ENCODE measurements at regions not wholly inside any gene's neighbourhood (a gene's known extent, or its start where the extent isn't known, plus 50 kb on each side); places are given as distances from the start of the nearest gene placed in this dataset.

DNA sequence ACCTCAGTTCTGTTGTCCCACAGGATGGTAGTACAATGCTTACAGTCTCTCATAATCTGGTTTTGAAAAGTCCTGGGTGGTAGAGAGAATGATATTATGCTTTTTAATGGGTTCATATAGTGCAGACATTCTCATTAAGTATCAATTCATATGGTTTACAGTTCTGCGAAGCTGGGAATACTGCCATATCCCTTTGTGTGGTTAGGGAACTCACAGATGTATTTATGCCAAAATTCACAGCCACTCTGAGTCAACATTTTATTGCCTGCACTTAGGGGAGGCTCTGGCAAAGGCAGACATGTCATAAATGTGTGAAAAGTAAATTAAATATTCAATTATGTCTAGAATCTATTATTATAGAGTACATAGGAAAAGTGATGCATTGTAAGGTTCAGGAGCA, 808.2 kb downstream of the SUCLG1 start:
- DNase-seq (ENCODE audit: low spot score): no peak

GRCh38 chr2:83650161-83650560, 808.9 kb downstream of the SUCLG1 start:
- no peak for DNase-seq (ENCODE audit: low spot score)

GRCh38 chr2:83640506-83640905, 818.6 kb downstream of the SUCLG1 start:
- DNase-seq (ENCODE audit: low spot score): no peak

GRCh38 chr2:83633423-83633822, 825.7 kb downstream of the SUCLG1 start:
- no peak for DNase-seq (ENCODE audit: low spot score)

DNA sequence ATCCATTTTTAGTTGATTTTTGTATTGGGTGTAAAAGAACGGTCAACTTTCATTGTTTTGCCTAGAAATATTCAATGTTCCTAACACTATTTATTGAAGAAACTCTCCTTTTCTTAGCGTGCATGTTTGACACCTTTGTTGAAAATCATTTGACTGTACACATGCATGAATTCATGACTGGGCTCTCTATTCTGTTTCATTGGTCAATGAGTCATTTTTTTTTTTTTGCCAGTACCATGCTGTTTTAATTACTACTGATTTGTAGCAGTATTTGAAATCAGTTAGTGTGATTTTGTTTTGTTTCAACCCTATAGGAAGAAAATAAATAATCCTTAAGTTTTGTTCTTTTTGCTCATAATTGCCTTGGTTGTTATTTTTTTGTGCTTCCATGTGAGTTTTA, 828.7 kb downstream of the SUCLG1 start:
- DNase-seq (ENCODE audit: low spot score): no peak

DNA sequence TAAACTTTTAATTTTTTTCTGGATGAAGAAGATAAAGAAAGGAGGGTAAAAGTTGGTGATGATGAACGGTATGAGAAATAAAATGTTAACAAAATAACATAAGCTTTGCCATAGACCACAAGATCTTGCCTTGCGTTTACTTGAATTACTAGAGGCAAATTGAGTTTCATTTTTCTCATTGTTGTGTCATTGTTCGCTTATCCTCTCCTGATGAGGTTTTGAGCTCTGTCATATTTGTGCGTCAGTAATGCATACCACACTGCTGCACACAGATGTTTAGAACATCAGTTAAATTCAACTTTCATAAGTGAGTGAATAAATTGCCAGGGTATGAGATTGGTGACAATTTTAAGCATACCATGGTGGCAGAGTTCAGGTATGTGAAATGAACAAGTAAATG, 843.6 kb downstream of the SUCLG1 start:
- DNase-seq (ENCODE audit: low spot score): no peak

DNA sequence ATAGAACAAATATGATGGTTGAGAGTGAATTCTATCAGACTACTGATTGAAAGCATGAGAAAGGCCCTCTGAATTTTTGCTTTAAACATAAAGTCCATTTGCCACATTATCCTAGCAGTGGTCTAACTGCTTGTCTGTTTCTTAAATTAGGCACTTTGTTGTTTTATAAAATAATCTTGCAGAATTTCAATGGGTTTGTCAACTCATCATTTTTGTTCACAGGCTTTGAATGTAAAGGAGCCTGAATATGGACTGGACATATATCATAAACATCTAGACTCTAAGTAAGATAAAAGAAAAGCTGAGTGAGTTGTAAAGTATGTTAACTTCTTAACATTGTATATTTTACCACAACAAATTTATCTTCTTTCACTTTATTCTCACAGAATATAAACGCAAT, 845.9 kb downstream of the SUCLG1 start:
- DNase-seq (ENCODE audit: low spot score): no peak

DNA sequence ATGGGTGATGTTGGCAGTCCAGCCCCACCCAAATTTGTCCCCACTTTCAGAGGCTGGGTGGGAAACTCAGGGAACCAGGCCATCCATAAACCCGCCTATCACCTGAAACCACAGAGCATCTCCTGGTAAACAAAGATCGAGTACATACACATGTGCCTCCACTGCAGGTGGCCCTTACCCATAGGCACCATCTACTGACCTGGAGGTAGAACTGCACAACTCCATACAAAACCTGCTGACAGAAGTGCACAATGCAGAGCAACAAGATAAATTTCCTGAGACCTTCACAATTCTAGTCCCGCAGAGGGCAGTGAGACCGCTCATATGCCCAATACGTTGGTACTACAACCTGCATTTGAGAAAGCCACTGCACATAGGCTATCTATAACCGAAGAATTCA, 856.3 kb downstream of the SUCLG1 start:
- no peak for DNase-seq (ENCODE audit: low spot score)

GRCh38 chr2:83596592-83597282, 862.3 kb downstream of the SUCLG1 start:
- DNase-seq (ENCODE audit: low spot score): no peak

- no peak for DNase-seq (ENCODE audit: low spot score)
Observed at GRCh38 chr2:83595926-83596325, 863.2 kb downstream of the SUCLG1 start.

GRCh38 chr2:83595121-83595690, 863.9 kb downstream of the SUCLG1 start:
- DNase-seq (ENCODE audit: low spot score): no peak

- DNase-seq (ENCODE audit: low spot score): no peak
Observed at GRCh38 chr2:83594241-83595120, 864.6 kb downstream of the SUCLG1 start.

DNA sequence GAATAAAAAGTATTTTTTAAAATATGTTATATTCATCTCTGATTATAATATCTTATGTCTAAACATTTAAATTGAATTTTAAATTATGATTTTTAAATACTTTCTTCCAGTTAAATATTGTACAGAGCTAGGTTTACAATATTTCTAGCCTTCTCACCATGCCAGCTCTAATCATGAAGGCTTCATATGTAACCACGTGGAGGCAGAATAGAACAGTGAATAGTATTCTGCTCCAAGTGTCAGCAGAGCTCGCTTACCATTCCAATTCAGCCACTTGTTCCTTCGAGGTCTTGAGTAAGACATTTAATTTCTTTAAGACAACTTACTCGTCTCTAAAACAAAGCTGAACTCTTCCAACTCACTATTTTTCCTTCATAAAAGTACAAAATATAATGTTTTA, 871.8 kb downstream of the SUCLG1 start:
- DNase-seq (ENCODE audit: low spot score): peak; percentile 5

- no peak for DNase-seq (ENCODE audit: low spot score)
Observed at GRCh38 chr2:83585250-83585649, 873.8 kb downstream of the SUCLG1 start.

DNA sequence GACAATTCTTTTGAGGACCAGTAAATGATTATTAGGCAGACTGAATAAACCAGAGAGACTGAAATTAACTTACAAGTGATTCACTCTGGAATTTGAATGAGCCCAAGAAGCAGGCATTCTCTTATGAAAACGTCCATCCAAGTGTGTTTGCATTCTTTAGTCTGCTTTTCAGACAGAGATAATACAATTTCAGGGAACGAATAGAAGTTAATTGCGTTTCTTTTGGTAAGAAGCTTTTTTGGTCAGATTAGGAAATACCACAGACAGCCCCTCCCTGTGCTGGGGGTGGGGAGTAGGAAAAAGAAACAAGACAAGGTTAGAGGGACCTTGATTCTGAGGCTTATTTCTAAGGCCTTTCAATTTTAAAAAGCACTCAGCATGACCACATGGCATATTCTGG, 874.4 kb downstream of the SUCLG1 start:
- no peak for DNase-seq (ENCODE audit: low spot score)

DNA sequence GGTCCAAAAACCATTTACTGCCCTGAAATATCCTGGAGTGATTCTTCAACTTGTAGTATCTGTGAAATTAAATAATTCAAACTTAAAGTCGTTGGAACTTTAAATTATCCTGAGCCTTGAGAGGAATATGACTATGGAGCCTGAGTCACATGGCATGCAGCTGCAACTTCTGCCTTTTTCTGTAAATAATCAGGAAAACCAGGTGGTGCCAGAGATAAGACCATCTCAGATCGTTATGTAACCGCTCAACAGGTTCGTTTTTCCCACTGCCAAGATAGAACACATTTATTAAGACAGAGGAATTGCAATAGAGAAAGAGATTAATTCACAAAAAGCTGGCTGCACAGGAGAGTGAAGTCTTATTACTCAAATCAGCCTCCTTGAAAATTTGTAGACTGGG, 876.5 kb downstream of the SUCLG1 start:
- no peak for DNase-seq (ENCODE audit: low spot score)

DNA sequence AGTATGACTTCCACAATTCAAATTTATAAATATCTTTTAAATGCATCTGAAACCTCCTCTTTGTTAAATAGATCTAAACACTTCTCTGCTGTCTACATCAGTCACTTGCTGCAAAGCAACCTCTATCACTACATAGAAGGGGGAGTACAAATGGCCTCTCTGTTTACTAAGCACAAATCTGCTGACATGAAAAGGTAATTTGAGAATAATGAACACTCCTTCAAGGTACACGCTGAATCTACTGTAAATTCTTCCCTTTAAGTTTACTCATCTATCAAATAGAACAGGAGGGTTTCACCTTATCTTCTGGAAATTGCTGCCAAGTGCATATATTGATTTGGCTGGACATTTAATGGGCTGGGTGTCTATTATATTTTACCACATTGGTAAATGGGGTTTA, 879.6 kb downstream of the SUCLG1 start:
- no peak for DNase-seq (ENCODE audit: low spot score)

DNA sequence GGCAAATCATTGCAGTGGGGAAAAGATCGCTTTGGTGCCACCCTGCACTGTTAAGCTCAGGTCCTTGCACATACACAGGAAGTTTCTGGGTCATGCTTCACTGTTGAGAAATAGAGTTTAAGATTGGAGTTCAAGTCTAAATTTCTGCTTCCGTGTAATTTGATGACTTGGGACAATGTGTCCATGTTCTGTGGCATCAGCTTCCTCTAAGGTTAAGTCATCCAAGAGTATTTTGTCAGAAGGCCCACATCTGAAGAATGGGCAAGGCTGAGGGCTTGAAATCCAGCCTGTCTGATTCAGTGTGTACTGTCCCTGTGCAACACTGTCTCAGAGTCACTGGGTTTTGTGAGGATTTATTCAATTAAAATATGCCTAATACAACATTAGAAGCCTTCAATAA, 880.7 kb downstream of the SUCLG1 start:
- no peak for DNase-seq (ENCODE audit: low spot score)

- no peak for DNase-seq (ENCODE audit: low spot score)
Observed at GRCh38 chr2:83574614-83575013, 884.5 kb downstream of the SUCLG1 start.

DNA sequence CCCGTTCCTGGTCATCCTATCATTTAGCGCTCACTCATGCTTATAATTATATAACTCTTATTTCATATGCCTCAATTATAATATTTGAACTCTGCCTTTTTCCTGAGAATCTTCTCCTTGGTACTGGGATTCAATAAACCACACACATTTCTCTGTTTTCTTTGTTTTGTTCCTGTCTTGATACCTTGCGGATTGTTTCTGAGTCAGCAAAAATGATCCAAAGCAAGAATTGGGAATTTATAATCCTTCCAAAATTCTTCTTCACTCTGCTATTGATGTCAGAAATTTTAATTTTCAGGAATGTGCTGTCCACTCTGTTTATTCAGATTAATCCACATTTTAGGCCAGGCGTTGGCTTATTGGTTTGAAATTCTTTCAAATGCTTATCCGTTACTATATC, 886.0 kb downstream of the SUCLG1 start:
- DNase-seq (ENCODE audit: low spot score): no peak

GRCh38 chr2:83572400-83572799, 886.7 kb downstream of the SUCLG1 start:
- DNase-seq (ENCODE audit: low spot score): no peak

DNA sequence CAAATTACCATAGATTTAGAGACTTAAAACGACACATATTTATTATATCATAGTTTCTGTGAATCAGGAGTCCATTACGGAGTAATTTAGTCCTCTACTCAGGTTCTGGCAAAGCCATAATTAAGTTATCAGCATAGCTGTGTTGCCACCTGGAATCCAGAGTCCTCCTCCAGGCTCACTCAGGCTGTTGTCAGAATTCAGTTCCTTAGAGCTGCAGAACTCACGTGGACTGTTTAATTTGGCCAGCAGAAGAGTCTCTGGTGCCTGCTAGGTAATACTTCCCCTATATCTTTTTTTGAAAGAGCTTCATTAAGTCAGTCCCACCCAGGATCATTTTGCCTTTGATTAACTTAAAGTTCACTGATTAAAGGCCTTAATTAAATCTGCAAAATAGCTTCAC, 891.5 kb downstream of the SUCLG1 start:
- no peak for DNase-seq (ENCODE audit: low spot score)

DNA sequence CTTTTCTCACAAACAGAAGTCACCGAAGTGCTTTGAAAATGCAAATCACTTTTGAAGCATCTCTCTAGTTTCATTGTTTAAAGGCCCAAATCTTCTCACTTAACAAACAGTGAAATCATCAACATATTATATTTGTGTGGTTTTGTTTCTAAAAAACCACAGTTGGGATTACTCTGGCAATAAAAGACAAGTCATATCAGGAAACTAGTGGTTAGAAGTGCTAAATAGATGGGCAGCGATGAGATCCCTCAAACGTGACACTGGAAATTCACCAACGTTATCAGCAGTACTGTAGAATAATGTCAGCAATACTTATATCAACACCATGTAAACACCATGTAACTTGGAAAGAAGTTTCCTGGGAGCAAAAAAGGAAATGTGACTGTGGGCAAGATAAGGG, 893.5 kb downstream of the SUCLG1 start:
- no peak for DNase-seq (ENCODE audit: low spot score)

All from putamen (tissue), 1 donor.